ENCODE measurements at regions not wholly inside any gene's neighbourhood (a gene's known extent, or its start where the extent isn't known, plus 50 kb on each side); places are given as distances from the start of the nearest gene placed in this dataset.
"Not testable (repeated sequence)": the region's sequence is repeated elsewhere in the genome, so short reads cannot be mapped to it uniquely, and the experiment has no call there.

DNA sequence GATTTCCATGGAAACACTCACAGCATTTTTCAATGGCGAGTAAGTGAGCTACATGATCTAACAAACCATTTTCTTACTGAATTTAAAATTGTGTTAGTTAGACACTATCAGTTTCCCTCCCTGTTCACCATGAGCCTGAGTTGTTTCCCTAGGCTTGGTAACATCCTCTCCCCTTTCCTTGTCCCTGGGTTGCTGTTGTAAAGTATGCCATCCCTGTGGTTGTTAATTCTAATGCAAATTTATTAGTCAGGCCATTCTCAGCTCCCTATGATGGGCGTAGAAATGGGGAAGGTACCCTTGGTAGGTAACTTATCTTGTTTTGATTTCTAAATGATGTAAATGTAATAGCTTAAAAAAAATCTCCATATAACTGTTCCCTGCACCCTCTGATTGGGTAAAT, 143.0 kb downstream of the SPATA31A6 start:
- DNase-seq, result not testable (repeated sequence)

DNA sequence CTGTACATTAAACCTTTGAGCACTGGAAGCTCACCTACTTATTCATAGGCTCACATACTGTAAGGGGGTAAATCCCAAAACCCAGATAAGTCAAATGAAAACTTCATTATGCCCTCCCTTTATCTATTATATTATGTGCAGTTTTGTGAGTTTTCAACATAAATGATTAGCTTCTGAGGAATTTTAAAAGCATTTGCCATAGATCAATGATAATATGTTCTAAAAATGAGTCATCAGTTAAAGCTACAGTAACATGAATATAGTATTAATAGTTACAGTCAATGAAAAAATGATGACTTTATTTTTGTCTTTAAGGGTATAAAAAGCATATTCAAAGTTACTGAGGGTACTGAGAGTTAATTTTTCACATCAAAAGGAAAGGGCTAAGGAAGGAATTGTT, 151.9 kb downstream of the SPATA31A6 start:
- DNase-seq, result not testable (repeated sequence)

DNA sequence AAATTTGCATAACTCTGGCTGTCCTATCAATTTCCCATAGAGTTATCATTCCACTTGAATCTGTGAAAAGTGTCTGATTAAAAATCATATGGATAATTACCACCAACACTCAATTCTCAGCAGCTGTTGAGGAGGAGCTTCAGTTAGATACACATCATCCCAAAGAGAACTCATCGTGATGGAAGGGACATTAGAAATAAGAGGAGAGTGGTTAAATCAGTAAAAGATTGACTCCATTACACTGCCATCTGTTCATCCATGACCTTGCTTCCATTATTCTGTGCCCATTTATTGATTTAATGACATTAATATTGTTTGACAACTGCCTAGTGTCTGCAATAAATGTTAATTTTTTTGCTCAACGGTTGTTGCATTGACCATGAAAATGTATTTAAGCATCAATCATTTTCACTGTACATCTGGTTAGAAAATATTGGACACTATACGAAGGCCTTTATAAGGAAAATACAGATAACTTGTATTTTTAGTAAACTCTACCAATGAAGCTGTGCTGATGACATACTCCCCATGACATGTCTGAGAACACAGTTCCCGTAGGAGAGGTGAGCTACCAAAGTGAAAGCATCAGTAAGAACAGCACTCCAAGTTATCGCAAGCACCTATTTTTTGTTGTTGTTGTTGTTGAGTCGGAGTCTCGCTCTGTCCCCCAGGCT, 152.7 kb downstream of the SPATA31A6 start:
- not testable (repeated sequence) for DNase-seq

DNA sequence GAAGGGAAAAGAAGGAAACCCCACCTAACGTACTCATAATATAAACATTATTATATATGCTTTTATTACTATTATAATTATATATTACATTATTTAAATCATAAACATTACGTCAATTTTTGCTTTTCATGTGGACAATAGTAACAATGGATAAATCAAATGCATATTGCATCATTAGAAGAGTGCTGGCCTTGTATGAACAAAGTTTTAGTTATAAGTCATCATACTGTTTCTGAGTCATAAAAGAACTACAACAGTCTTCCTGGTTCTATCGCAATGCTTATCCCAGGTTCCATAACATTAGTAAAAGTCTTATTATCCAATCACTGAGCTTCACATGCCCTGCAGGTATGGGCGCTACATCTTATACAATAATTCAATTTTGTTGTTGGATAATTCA, 154.8 kb downstream of the SPATA31A6 start:
- DNase-seq, result not testable (repeated sequence)

DNA sequence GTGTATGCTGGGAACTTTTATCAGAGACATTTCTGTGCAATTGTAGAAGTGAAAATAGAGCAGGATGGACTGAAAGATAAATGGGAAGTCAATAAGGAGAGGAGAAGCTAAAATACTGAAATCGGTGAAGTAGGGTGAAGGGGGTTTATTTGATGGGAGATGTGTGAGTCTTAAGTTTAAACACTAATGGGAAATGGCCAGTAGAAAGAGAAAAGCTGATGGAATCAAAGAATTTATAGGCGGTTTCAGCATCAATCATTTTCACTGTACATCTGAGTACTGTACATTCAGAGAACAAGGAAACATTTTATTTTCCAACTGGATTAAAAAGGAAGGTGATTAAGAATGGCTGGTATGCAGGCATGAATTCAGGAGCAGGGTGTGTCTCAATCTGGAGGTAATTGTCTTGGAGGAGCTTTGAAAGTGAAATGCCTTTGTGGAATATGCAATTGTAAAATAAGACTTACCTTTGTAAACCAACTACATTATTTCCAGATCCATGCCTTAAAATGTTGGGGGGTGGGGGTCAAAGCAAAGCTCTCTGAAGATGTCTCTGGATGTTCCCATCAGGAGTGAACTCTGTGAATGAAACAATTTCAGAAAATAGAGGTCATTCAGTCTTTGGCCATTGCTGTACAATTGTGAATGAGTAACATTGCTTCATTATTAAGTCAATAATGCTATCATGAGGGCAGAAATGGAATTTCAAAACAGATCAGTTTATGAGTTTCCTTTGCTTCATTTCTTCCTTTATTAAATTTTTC, 156.4 kb downstream of the SPATA31A6 start:
- not testable (repeated sequence) for DNase-seq

DNA sequence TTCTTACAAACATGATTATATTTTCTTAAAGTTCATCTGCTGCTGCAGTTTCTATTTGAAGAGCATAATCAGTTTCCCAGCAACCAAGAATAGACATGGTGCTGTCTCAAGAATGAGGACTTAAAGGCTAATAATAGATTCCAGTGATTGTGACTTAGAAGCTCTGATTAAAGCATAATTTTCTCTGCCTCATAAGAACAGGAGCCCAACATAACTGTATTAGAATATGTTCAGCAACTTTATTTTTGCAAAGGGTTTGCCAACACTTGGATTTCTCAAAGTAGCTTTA, 156.9 kb downstream of the SPATA31A6 start:
- DNase-seq, result not testable (repeated sequence)

DNA sequence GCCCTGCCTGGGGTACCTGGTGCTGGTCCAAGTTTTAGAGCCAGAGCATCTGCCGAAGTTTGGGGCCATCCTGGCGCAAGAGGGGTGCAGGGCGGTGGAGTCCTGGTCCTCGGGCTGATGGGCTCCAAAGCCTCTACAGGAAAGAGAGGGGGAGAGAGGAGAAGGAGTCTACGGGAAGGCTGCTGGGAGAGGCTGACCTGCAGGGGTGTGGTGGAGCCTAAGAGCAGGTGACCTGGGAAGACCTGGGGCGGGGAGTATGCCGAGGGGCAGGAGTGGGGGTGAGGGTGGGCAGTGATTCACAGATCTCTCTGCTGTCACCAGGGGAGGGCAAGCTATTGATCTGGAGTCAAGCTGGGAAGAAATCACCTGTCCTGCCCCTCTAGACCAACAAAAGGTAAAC, 158.4 kb downstream of the SPATA31A6 start:
- not testable (repeated sequence) for DNase-seq

DNA sequence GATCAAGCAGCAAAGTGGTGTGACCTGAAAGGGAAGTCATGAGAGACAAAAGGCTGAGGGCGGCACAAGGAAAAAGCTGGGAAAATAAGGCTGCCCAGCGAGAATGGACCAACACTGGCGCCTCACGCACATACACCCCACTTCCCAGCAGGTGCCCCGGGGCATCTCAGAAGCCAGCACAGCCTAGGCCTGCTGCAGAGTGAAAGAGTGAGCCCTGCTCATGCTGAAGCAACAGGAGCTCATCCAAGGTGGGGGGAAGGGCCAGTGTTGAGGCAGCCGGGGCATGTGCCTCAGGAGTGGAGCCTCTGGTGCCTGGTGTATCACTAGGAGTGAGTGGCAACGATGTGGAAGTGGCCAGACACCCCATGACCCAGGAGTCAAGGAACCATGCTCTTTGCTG, 158.8 kb downstream of the SPATA31A6 start:
- not testable (repeated sequence) for DNase-seq

DNA sequence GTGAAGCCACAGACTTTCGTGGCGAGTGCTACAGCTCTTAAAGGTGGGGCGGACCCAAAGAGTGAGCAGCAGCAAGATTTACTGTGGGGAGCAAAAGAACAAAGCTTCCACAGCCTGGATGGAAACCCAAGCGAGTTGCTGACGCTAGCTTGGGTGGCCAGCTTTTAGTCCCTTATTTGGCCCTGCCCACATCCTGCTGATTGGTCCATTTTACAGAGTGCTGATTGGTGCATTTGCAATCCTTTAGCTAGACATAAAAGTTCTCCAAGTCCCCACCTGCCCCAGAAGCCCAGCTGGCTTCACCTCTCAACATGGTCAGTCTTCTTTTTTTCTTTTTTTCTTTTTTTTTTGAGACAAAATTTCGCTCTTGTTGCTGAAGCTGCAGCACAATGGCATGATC, 161.0 kb downstream of the SPATA31A6 start:
- not testable (repeated sequence) for DNase-seq

DNA sequence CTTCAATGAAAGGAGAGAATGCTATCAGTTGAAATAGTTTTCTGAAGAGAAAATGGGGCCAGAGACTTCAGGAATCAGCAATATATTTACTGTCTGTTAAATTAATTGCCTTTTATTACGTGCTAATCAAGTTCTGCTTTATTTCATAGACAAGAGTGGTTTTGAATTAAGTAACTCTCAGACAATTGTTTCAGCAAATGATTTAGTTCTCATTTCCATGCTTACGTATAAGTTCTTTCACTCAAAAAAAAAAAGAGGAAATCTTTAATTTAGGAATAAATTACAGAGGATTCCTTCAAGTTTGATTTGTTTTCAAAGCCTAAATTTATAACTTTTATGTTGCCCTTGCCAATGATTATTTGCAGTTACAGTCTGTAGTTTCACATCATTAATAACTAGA, 163.5 kb downstream of the SPATA31A6 start:
- DNase-seq, result not testable (repeated sequence)

DNA sequence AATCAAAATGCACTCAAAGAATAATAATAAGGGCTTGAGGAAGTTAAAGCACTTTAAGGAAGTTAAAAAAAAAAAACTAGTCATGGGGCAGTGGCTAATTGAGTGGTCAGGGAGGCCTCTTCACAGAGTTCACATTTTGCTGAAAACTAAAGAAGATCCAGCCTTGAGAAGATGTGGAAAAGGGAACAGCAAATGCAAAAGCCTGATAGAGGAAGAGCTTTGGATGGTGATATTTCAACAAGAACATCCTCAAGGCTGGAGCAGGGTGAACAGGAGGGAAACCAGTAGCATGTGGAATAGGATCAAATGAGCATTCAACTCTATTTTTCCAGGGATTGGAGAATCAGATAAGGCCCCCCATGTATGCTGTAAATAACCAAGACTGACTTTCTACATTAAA, 165.7 kb downstream of the SPATA31A6 start:
- not testable (repeated sequence) for DNase-seq

DNA sequence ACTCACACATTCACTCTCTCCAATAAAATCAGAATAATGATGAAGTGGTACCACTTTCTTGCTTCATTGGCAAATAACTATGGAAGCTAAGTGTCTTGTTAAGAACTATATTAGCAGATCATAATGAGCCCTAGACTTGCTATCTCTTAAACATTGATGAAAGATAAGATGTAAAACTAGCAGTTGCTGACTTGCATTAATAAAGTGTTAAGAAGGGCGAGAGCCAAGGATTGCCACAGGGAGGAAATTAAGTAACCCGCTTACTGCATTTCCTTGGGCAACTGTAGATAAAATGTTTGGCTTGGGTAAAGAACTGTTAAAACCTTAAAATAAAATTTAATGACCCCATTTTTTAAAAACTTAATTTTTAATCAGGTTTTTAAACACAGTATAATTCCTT, 167.0 kb downstream of the SPATA31A6 start:
- DNase-seq, result not testable (repeated sequence)

DNA sequence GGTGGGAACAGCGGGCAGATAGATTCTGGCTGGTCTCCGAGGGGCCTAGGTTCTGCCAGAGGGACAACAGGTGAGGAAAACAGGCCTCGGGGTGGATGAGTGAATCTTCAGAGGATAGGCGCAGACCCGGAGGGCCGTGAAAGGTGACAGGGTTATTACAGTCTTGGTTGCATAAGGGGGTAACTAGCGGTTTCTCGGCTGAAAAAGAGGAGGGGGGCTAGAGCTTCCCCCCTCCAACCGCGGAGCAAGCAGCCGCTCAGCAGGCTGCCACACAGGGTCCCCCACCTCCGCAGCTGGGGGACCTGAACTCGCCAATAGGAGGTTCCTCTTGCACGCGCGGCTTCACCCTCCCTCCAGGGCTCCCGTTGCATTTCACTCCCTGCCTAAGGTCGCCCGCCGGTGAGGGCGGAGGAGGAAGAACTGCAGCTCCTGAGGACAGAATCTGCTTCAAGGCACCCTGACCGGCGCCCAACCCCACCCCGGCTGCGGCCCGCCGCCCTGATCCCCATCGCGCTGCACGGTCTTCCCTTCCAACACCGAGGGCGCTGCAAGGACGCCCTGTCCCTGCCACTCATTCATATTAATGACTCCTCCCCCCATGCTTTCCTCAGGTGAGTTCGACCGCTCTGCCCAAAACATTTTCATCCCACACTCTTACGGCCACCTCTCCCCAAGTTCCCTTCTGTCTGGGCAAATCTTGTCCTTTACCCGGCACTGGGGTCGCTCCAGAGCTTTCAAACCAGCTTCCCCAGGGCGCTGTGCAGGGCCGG, 174.3 kb downstream of the SPATA31A6 start:
- DNase-seq, result not testable (repeated sequence)

DNA sequence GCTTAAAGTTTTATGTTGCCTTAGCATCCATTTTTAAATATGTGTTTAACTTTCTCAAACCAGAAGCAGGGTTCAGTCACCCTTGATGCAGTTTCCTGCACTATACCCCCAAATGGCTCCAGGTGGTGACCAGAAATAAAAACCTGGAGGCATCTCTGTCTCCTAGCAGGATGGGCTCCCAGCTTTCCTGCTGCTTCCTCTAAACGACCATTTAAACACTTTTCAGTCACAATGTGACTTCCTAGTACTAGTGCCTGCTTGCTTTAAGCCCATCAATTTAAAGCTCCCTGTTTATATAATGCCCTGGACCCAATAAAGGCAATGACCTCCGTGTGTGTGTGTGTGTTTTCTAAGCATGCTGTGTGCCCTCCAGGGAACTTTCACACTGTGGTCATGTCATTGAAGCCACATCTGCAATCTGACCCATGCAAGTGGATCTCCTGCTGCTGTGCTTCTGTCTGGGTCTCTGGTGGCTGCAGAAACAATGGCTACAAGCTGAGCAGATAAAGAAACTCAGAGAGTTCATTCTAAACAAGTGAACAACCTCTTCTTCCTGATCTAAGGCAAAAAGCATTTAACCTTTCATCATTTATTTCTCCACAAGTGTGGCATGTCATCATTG, 175.3 kb downstream of the SPATA31A6 start:
- DNase-seq, result not testable (repeated sequence)

DNA sequence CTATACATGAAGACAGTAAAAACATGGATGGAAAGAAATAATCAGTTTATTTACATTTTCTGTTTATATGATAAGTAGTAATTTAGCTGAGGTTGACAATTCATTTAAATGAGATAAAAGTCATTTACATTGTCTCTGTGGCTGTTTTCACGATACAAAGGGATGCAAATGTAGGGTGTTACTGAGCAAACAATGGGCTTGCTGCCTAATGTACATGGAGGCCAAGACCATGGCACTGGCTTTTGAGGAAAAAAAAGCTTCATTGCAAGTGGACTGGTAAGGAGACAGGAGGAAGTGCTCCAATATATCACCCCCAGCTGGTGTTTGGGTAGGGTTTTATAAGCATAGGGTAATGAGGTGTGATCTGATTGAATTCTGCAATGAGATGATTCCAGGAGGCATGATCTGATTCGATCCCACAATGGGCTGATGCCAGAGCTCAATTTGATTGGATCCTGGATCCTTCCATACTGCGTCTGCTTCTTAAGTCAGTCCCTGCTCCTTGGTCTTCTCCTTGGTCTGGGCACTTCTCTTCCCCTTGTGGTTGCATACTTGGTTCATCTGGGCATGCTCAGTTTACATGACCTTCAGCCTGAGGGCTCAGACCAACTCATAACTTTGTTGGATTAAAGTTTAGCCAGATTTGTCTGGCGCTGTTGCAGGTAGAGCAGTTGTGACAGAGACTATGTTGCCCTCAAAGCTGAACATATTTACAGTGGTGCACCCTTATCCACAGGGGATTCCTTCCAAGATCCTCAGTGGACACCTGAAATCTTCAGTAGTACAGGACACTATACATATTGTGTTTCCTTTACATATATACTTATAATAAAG, 181.2 kb downstream of the SPATA31A6 start:
- not testable (repeated sequence) for DNase-seq

DNA sequence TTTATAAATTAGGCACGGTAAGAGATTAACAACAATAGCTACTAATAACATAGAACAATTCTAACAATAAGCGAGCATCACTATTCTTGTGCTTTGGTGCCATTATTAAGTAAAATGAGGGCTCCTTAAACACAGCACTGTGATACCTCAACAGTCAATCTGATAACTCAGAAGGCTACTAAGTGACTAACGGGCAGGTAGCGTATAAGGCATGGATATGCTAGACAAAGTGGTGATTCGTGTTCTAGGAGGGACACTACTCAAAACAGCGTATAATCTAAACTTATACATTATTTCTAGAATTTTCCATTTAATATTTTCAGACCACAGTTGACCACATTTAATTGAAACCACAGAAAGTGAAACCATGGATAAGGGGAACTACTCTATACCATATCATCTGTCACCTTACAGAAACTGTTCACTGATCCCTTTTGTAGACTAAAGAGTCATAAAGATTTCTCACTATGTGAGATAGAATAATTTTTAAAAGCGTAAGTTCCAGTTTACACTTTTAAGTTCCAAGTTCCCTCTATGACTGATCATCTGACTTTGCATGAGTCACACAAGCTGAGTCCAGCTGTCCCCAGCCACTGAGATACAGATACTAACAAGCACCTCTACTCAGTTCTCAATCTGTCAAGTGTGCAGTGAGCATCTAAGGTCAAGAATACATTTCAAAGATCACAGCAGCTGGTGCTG, 181.9 kb downstream of the SPATA31A6 start:
- DNase-seq, result not testable (repeated sequence)

DNA sequence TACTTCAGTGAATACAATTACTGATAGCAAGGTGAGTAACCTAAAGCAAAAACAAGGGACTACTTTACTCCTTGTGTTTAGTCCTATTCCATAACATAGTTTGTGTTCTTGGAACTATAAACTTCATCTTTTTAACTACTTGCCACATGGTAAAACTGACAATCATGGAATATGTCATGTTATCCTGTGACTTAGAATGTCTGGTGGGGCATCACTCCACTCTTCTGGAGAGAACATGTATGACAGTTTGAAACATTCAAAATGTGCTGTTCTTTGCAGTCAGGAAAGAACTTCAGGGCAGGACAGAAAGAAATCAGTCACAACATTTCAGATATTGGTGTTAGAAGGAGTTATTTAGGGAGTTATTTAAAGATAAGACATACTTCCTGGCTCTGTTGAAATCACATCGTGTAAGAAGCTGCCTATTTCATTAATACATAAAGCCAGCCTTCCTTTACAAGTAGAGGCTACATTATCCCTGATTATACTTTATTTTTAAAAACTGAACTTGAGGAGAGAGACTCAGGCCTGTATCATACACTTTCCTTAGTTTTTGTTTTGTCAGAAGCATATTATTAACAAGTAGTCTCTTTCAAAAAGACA, 184.9 kb downstream of the SPATA31A6 start:
- DNase-seq, result not testable (repeated sequence)

DNA sequence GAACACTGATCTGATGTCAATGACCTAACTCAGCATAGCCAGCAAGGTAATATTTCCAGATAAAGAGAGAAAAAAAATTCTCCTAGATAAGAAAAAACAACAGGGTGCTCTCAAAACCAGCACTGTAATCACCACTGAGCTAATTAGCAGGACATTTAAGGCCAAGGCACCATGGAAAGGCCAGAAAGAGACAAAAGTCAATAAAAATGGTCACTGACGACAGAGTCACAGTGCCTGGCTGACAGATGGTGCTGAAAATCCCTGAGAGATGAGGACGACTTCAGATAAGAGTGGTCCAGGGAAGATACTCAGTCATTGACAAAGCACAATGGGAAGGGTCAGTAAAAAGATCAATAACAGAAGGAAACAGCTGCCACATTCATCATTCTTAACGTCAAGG, 186.7 kb downstream of the SPATA31A6 start:
- DNase-seq, result not testable (repeated sequence)

DNA sequence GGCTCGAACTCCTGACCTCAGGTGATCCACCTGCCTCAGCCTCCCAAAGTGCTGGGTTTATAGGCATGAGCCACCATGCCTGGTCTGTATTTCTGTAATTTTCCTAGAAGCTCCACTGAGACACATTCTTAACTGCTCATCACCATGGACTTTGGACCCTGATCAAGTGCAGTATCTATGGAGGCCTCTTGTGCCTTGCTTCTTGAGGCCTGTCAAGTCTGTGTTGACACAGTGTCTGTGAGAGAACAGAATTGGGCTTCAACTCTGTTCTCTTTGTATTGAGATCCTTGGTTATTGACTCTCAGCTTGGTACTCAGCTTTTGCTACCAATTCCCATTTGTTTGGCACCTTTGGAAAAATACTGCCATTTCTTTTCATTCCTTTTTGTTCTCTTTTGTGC, 188.0 kb downstream of the SPATA31A6 start:
- not testable (repeated sequence) for DNase-seq

DNA sequence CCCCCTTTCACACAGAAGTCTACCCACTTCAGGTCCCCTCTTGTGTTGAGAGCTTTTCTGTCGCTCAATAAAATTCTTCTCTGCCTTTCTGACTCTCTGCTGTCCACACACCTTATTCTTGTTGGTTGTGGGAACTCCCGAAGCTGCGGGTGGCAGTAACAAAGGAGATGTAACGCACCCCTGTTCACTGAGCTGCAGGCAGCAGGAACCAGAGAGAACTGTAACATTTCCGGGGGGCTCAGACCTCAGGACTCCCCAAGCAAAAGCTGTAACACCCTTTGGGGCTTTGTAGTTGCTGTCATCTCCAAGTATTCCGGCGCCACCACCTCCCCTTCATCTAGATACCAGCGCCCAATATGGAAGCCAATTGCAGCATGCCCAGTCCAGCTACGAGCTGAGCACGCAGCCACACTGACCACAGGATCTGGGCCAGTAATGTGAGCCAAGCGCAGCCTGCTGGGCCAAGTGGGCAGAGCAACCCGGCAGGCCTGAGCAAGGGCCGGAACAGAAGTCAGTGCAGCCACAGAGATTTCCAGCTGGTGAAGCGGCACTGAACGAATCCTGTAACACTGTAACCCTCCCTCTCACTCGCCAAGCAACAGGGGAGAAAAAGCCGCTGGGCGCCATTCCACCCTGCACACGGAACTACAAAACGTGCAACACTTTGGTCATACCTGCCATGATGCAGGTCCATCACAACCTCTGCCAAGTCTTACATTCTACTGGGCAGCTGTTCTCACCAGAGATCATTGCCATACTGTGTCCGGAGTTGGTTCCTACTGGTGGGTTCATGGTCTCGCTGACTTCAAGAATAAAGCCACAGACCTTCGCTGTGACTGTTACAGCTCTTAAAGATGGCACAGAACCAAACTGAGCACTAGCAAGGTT, 194.3 kb downstream of the SPATA31A6 start:
- DNase-seq, result not testable (repeated sequence)
